ENCODE measurements at regions not wholly inside any gene's neighbourhood (a gene's known extent, or its start where the extent isn't known, plus 50 kb on each side); places are given as distances from the start of the nearest gene placed in this dataset.

- no peak for TF ChIP-seq CTCF (IDR thresholded peaks at IDR 0.05; ENCODE audit: insufficient read depth, low read depth, low read length, missing control alignments)
Measured at GRCh38 chr4:138298866-138299265, 56.7 kb upstream of the SLC7A11 start.

GRCh38 chr4:138298431-138298830 is 56.3 kb upstream of the SLC7A11 start:
- no peak for DNase-seq (ENCODE audit: low read depth)
- TF ChIP-seq CTCF (IDR thresholded peaks at IDR 0.05; ENCODE audit: insufficient read depth, low read depth, low read length, missing control alignments): no peak
- no peak overlapping the region for H3K4me3 ChIP-seq (ENCODE audit: low read depth, low read length)

More at GRCh38 chr4:138298866-138299265, 56.7 kb upstream of the SLC7A11 start:
- no peak for DNase-seq (ENCODE audit: low read depth)
- H3K4me3 ChIP-seq (ENCODE audit: low read depth, low read length): no peak overlapping the region

GRCh38 chr4:138297743-138298405 is 55.7 kb upstream of the SLC7A11 start:
- no peak for TF ChIP-seq CTCF (IDR thresholded peaks at IDR 0.05; ENCODE audit: insufficient read depth, low read depth, low read length, missing control alignments)
- no peak for DNase-seq (ENCODE audit: low read depth)
- no peak overlapping the region for H3K4me3 ChIP-seq (ENCODE audit: low read depth, low read length)

GRCh38 chr4:138292321-138292720 is 50.2 kb upstream of the SLC7A11 start:
- DNase-seq (ENCODE audit: low read depth): no peak
- no peak overlapping the region for H3K4me3 ChIP-seq (ENCODE audit: low read depth, low read length)
- TF ChIP-seq CTCF (IDR thresholded peaks at IDR 0.05; ENCODE audit: insufficient read depth, low read depth, low read length, missing control alignments): no peak
